ENCODE measurements at regions not wholly inside any gene's neighbourhood (a gene's known extent, or its start where the extent isn't known, plus 50 kb on each side); places are given as distances from the start of the nearest gene placed in this dataset.

DNA sequence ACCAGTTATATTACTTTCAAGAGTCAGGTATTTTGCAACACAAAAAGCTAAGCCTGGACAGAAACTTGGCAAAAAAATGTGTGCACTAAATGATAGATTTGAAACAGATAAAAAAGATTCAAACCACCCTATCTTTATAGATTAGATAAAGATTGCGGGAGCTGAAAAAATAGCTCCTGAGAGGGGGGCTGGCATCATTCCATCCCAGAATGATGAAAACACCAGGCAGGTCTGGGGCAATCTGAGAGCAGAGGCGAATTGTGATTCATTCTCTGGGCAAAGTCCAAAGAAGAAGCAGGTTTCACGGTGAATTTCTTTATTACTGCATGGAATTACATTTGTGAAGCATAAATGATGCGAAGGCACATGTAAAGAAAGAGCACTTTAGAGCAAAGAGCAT is 168.5 kb upstream of the DMD start:
- TF ChIP-seq, protein P1, sequence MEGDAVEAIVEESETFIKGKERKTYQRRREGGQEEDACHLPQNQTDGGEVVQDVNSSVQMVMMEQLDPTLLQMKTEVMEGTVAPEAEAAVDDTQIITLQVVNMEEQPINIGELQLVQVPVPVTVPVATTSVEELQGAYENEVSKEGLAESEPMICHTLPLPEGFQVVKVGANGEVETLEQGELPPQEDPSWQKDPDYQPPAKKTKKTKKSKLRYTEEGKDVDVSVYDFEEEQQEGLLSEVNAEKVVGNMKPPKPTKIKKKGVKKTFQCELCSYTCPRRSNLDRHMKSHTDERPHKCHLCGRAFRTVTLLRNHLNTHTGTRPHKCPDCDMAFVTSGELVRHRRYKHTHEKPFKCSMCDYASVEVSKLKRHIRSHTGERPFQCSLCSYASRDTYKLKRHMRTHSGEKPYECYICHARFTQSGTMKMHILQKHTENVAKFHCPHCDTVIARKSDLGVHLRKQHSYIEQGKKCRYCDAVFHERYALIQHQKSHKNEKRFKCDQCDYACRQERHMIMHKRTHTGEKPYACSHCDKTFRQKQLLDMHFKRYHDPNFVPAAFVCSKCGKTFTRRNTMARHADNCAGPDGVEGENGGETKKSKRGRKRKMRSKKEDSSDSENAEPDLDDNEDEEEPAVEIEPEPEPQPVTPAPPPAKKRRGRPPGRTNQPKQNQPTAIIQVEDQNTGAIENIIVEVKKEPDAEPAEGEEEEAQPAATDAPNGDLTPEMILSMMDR (conservative IDR thresholded peaks at IDR 0.05; ENCODE audit: low read depth, low read length), result no peak
- no peak overlapping the region for H3K4me3 ChIP-seq (ENCODE audit: low read depth, low read length)
- DNase-seq (ENCODE audit: low read depth), result peak; percentile 1

DNA sequence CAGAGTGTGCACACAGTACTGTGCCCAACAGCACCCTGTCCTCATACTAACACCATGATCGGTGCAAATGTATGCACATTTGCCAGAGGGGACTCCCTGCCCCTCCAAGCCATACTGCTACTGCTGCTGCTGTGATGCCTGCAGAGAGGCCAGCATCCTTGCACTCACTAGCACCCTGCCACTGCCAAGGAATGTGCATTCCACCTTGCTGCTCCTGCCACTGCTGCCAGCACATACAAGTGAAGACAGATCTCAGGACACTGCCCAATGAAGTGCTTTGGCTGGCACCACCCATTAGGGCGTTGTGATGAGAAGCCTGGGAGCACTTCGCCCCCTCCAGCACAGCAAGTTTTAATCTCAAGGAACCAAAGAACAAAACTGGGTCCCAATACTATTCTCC is 146.3 kb upstream of the DMD start:
- no peak overlapping the region for H3K4me3 ChIP-seq (ENCODE audit: low read depth, low read length)
- TF ChIP-seq, protein P1 (conservative IDR thresholded peaks at IDR 0.05; ENCODE audit: low read depth, low read length), result no peak
- DNase-seq (ENCODE audit: low read depth), result no peak

DNA sequence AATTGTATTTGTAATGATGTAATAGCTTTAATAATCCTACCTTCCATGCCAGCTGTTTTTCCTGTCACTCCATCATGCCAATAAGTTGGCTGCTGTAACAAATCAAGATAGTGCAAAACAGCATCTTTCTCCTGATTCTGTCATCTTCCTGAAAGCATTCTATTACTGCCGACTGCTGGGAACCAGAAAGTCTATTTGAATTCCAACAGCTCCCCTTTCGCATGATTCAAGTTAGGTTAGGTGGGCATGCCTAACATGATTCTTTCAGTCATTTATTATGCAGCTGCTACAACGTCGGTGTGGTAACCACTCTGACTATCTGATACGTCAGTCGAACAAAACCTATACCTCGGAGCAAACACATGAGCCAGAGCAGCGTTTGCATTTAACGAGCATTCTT is 127.9 kb upstream of the DMD start:
- TF ChIP-seq, protein P1 (conservative IDR thresholded peaks at IDR 0.05; ENCODE audit: low read depth, low read length), result peak; percentile 15
- peak overlapping the region; percentile 23 for H3K4me3 ChIP-seq (ENCODE audit: low read depth, low read length)

DNA sequence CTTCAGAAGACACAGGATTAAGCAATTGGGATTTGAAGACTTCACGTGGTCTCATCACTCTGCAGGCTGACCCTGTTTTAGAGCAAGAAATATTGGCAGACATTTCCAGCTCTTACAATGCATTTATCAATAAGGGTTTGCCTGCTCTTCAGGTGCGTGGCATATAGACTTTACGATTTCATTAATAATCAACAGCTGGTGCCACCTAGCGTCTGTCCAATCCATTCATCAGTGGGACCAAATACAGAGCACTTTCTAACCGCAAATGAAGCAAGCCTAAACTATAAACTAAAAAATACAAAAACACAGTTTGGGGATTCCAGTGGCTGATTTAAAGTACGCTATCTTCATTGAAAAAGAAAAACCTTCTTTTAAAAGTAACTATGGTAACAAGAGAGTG is 125.4 kb upstream of the DMD start:
- no peak overlapping the region for H3K4me3 ChIP-seq (ENCODE audit: low read depth, low read length)
- TF ChIP-seq, protein P1 (conservative IDR thresholded peaks at IDR 0.05; ENCODE audit: low read depth, low read length), result peak; percentile 65
- DNase-seq (ENCODE audit: low read depth), result peak; percentile 54

More for the DNA sequence above, 127.9 kb upstream of the DMD start:
- peak; percentile 12 for DNase-seq (ENCODE audit: low read depth)

DNA sequence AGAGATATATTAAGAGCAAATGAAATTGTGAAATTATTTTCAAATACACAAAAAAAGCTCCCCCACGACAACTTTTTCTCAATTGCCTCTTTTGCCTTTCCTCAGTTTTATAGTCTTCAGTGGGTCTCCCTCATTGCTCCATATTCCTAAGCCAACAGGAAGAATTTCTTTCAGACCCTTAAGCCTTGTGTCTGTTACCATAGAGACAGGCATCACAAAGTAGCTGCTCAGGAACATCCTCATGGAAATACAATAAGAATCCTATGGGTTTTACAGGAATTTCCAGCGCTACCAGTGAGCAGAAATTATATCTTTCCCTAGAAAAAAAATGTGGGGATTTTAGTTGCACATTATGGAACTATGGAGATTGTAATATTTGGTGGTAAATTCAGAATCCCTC is 121.9 kb upstream of the DMD start:
- DNase-seq (ENCODE audit: low read depth), result no peak
- no peak overlapping the region for H3K4me3 ChIP-seq (ENCODE audit: low read depth, low read length)
- TF ChIP-seq, protein P1 (conservative IDR thresholded peaks at IDR 0.05; ENCODE audit: low read depth, low read length), result no peak

DNA sequence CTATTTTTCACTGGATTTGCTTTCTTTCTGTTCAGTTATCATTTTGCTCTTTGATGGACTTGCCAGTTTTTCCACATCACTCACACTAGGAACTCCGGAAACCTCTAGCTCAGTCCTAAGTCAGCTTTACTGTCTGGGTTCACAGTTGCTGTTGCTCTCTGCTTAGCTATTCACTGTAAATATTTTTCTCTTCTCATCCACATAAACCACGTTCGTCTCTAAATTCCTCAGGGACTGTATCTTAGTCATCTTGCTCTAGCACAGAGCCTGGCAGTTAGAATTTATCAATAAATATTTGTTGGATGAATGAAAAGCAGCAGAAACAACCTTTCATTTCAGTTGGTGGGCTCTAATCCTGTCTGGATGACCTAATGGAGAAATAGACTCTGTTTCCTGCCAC is 119.4 kb upstream of the DMD start:
- H3K4me3 ChIP-seq (ENCODE audit: low read depth, low read length), result no peak overlapping the region
- DNase-seq (ENCODE audit: low read depth), result no peak
- TF ChIP-seq, protein P1 (conservative IDR thresholded peaks at IDR 0.05; ENCODE audit: low read depth, low read length), result no peak

DNA sequence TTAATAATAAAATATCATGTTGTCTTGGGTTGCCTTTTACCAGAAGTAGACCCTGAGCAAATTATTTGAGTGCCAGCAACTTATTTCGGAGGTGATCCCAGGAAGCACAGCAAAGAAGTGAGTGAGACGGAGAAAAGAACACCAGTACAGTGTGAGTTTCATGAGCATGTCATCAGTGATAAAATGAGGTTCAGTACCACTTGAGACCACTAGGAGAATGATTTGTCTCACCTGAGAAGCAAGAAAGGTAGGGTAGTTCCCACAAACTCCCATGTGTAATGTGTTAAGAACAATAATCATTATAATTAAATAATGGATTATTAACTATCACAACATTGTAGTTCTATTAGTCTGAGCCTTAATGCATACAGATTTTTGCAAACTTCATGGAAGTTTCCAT is 112.8 kb upstream of the DMD start:
- TF ChIP-seq, protein P1 (conservative IDR thresholded peaks at IDR 0.05; ENCODE audit: low read depth, low read length), result no peak
- DNase-seq (ENCODE audit: low read depth), result no peak

More for the DNA sequence above, 112.8 kb upstream of the DMD start:
- no peak overlapping the region for H3K4me3 ChIP-seq (ENCODE audit: low read depth, low read length)
